ENCODE measurements at regions not wholly inside any gene's neighbourhood (a gene's known extent, or its start where the extent isn't known, plus 50 kb on each side); places are given as distances from the start of the nearest gene placed in this dataset.
A peak's percentile ranks its signal among the peaks of the same experiment; 100 is the strongest.

DNA sequence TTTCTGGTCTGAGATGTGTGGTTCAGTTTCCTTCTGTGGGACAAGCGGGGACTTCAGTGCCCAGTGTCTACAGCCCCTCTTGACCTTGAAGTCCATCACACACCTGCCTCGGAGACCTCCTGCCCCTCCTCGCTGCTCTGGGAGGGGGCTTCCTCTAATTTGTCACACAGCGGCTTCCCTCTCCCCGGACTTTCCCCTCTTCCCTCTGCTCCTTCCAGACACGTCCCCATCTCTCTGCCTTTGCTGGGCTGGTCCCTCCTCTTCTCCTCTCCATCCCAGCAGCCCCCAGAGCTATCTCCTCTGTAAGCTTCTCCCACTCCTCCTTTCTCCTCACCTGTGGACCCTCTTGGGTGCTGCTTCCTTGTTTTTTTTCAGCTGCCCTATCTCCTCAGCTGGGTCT lies 122.2 kb upstream of the SORCS3 start:
- TF ChIP-seq CTCF (IDR thresholded peaks at IDR 0.05; ENCODE audit: insufficient read depth, missing control alignments), result no peak

GRCh38 chr10:104520653-104521052 lies 120.4 kb upstream of the SORCS3 start:
- DNase-seq (ENCODE audit: insufficient read length, low spot score) (no peak), FAIRE-seq (no peak)
- TF ChIP-seq CTCF (IDR thresholded peaks at IDR 0.05; ENCODE audit: insufficient read depth, missing control alignments), result no peak

More for the DNA sequence above, 122.2 kb upstream of the SORCS3 start:
- no peak for DNase-seq (ENCODE audit: insufficient read length, low spot score)
- no peak for FAIRE-seq

DNA sequence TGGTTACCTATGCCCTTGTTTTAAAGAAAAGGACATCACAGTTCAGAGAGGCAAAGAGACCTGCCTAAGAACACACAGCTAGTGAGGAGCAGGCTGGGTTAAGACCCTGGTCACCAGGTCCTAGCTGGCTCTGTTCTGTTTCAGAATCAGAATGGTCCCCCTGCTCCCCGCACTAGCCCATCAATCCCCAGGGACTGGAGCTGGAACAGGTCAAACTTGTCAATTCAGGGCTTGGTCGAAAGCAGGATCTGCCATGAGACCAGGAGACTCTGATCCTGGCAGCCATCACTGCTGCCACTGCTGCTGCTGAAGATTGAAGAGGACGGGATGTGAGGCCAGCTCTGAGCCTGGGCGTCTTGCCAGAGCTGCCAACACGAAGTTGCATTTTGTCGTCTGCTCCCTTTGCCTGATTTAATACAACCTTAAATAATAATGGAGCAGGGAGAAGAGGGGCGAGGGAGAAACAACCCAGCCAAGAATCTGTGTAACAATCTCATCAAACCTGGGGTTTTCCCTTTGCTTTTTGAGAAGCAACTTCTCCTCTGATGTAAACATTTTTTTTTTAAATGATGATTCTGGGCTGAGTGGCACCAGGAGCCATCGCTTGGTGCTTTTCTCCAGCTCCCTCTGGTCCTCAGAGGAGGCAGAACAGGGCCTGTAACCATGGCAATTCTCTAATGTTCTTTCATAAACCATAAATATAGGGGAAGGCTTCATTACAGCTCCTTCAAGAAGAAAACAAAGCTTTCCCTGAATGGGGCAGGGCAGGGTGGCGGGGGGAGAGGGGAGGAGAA lies 119.0 kb upstream of the SORCS3 start:
- no peak for DNase-seq (ENCODE audit: insufficient read length, low spot score)
- TF ChIP-seq CTCF (IDR thresholded peaks at IDR 0.05; ENCODE audit: insufficient read depth, missing control alignments), result no peak
- FAIRE-seq, result no peak

DNA sequence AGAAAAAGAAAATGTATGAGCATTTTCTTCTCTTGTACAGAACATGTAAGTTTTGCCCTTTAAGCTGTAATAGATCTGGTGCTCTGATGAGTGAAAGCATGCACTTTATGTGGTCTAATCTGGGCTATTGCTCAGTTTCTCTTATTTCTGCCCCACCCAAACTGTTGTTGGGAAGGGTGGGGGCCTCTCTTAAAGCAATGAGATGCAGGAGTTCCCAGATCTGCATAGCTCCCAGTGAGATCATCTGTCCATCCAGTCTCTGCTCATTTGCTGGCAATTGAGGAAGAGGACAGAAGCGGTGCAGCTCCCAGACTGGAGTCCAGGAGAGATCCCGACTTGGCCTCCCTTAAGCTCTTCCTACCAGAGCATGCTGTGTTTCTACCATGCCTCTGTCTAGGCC lies 114.9 kb upstream of the SORCS3 start:
- FAIRE-seq (no peak), DNase-seq (ENCODE audit: insufficient read length, low spot score) (no peak)
- TF ChIP-seq CTCF (IDR thresholded peaks at IDR 0.05; ENCODE audit: insufficient read depth, missing control alignments), result no peak

GRCh38 chr10:104527013-104527412 lies 114.1 kb upstream of the SORCS3 start:
- DNase-seq (ENCODE audit: insufficient read length, low spot score) (no peak), FAIRE-seq (no peak)
- no peak for TF ChIP-seq CTCF (IDR thresholded peaks at IDR 0.05; ENCODE audit: insufficient read depth, missing control alignments)

DNA sequence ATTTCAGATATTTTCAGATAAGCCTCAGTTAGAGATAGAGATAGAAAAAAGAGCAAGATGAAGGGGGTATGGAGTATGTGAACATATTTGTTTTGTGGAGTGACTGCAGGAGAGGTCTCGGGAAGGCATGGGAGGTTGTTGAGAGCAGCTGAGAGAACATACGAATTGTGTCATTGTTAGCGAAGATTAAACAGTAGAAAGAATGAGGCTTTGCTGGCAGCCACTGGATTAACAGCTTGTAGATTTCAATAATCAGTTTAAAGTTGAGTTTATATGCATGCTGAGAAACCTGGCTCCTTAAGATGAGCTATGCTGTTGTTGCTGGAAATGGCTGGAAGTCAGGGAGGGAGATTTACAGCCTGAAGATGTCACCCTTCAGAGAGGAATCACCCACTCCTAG lies 100.9 kb upstream of the SORCS3 start:
- peak; percentile 25 for TF ChIP-seq CTCF (IDR thresholded peaks at IDR 0.05; ENCODE audit: insufficient read depth, missing control alignments)
- DNase-seq (ENCODE audit: insufficient read length, low spot score), result no peak
- FAIRE-seq, result no peak

DNA sequence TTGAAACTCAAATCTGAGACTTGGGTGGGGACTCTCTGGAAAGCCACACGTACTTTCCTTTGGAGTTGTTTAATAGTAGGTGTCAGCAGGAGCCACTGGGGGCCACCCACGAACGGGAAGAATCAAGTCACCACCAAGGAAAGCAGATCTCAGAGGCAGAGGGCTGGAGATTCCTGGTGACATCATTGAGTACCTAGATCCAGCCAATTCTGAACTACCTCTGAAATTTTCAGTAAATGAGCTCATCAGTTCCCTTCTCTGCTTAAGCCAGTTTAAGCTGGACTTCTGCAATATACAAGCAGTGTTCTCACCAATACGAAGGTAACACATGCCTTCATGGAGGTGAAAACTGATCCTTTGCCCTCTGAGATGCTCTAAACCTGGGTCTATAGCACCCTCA lies 99.3 kb upstream of the SORCS3 start:
- FAIRE-seq (no peak), DNase-seq (ENCODE audit: insufficient read length, low spot score) (no peak)
- TF ChIP-seq CTCF (IDR thresholded peaks at IDR 0.05; ENCODE audit: insufficient read depth, missing control alignments), result no peak

Measured in D721Med (cell line).